ENCODE measurements at regions not wholly inside any gene's neighbourhood (a gene's known extent, or its start where the extent isn't known, plus 50 kb on each side); places are given as distances from the start of the nearest gene placed in this dataset.

GRCh38 chr5:21672911-21673310, 1180.2 kb downstream of the CDH12 start:
- Histone ChIP-seq H3K4me1 (ENCODE audit: insufficient read depth, low read length) (no peaks in the 10 kb centered on the region), H3K9ac (ENCODE audit: low read length) (no peak overlapping the region)

DNA sequence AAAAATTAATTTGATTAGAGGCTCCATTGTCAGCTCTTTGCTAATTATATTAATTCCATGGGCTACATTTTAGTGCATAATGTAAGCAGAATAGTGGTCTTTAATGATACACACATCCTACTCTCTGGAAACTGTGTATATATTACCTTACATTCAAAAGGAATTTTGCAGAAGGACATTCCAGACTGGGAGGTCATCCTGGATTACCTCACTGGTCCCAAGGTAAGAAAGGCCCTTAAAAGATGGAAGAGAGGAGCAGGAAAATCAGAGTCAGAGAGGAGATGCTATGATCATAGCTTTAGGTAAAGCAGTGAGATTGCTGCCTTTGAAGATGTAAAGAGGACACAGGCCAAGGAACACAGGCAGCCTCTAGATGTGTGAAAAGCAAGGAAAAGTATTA, 1180.8 kb downstream of the CDH12 start:
- no peaks in the 10 kb centered on the region for H3K9me3 ChIP-seq (ENCODE audit: low read length)
- no peak overlapping the region for H3K9ac ChIP-seq (ENCODE audit: low read length)
- no peaks in the 10 kb centered on the region for H3K27me3 ChIP-seq (ENCODE audit: control insufficient read depth in 1 of 2, insufficient read depth in 2 of 2, low read length in 2 of 2)
- no peaks in the 10 kb centered on the region for H3K4me1 ChIP-seq (ENCODE audit: insufficient read depth, low read length)
- H3K4me3 ChIP-seq (ENCODE audit: low read depth in 1 of 2, low read length in 2 of 2): no peak overlapping the region
- no peaks in the 10 kb centered on the region for H3K36me3 ChIP-seq (ENCODE audit: insufficient read depth, low read length)
- no peak overlapping the region for H3K27ac ChIP-seq (ENCODE audit: low read depth, low read length)

More at GRCh38 chr5:21672911-21673310, 1180.2 kb downstream of the CDH12 start:
- Histone ChIP-seq H3K36me3 (ENCODE audit: insufficient read depth, low read length) (no peaks in the 10 kb centered on the region), H3K27ac (ENCODE audit: low read depth, low read length) (no peak overlapping the region), H3K27me3 (ENCODE audit: control insufficient read depth in 1 of 2, insufficient read depth in 2 of 2, low read length in 2 of 2) (no peaks in the 10 kb centered on the region), H3K4me3 (ENCODE audit: low read depth in 1 of 2, low read length in 2 of 2) (no peak overlapping the region), H3K9me3 (ENCODE audit: low read length) (no peaks in the 10 kb centered on the region)

GRCh38 chr5:21665524-21665923, 1187.6 kb downstream of the CDH12 start:
- Histone ChIP-seq H3K4me1 (ENCODE audit: insufficient read depth, low read length) (no peaks in the 10 kb centered on the region), H3K4me3 (ENCODE audit: low read depth in 1 of 2, low read length in 2 of 2) (no peak overlapping the region), H3K9ac (ENCODE audit: low read length) (no peak overlapping the region)

DNA sequence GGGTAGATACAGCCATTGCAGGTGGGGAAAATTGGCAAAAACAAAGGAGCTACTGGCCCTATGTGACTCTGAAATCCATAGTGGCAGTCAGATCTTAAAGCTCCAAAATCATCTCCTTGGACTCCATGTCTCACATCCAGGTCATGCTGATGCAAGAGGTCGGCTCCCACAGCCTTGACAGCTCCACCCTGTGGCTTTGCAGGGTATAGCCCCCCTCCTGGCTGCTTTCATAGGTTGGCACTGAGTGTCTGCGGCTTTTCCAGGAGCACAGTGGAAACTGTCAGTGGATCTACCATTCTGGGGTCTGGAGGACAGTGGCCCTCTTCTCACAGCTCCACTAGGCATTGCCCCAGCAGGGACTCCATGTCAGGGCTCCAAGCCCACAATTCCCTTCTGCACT, 1190.1 kb downstream of the CDH12 start:
- Histone ChIP-seq H3K36me3 (ENCODE audit: insufficient read depth, low read length) (no peaks in the 10 kb centered on the region), H3K9me3 (ENCODE audit: low read length) (no peaks in the 10 kb centered on the region), H3K27me3 (ENCODE audit: control insufficient read depth in 1 of 2, insufficient read depth in 2 of 2, low read length in 2 of 2) (no peaks in the 10 kb centered on the region), H3K4me3 (ENCODE audit: low read depth in 1 of 2, low read length in 2 of 2) (no peak overlapping the region), H3K4me1 (ENCODE audit: insufficient read depth, low read length) (no peaks in the 10 kb centered on the region), H3K9ac (ENCODE audit: low read length) (no peak overlapping the region), H3K27ac (ENCODE audit: low read depth, low read length) (no peak overlapping the region)

More at GRCh38 chr5:21665524-21665923, 1187.6 kb downstream of the CDH12 start:
- no peaks in the 10 kb centered on the region for H3K27me3 ChIP-seq (ENCODE audit: control insufficient read depth in 1 of 2, insufficient read depth in 2 of 2, low read length in 2 of 2)
- H3K36me3 ChIP-seq (ENCODE audit: insufficient read depth, low read length): no peaks in the 10 kb centered on the region
- no peaks in the 10 kb centered on the region for H3K9me3 ChIP-seq (ENCODE audit: low read length)
- no peak overlapping the region for H3K27ac ChIP-seq (ENCODE audit: low read depth, low read length)

DNA sequence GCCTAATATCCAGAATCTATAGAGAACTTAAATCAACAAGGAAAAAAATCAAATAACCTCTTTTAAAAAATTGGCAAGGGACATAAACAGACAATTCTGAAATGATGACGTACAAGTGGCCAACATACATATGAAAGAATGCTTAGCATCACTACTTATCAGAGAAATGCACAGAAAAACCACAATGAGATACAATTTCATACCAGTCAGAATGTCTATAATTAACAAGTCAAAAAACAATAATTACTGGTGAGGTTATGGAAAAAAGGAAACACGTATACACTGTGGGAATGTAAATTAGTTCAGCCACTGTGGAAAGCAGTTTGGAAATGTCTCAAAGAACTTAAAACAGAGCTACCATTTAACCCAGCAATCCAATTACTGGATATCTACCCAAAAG, 1192.0 kb downstream of the CDH12 start:
- no peaks in the 10 kb centered on the region for H3K27me3 ChIP-seq (ENCODE audit: control insufficient read depth in 1 of 2, insufficient read depth in 2 of 2, low read length in 2 of 2)
- no peaks in the 10 kb centered on the region for H3K4me1 ChIP-seq (ENCODE audit: insufficient read depth, low read length)
- no peaks in the 10 kb centered on the region for H3K9me3 ChIP-seq (ENCODE audit: low read length)
- H3K4me3 ChIP-seq (ENCODE audit: low read depth in 1 of 2, low read length in 2 of 2): no peak overlapping the region
- H3K9ac ChIP-seq (ENCODE audit: low read length): no peak overlapping the region
- H3K27ac ChIP-seq (ENCODE audit: low read depth, low read length): no peak overlapping the region
- no peaks in the 10 kb centered on the region for H3K36me3 ChIP-seq (ENCODE audit: insufficient read depth, low read length)

DNA sequence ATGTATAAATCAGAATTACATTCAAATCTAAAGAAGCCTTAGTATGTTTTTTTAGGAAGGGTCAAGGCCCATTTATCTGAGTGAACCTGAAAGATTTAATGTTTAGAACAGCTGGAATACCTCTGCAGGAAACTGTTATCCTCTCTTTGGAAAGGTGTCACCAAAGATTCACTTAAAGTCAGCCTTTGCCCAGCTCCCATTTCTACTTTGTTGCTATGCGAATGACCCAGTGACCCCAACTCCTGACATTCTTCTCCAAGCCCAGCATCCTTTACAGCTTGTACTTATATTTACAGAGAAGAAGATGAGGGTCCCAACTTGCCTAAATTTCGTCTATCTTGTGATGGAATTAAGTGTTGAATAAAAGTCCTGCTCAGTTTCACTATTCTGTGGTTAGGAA, 1198.6 kb downstream of the CDH12 start:
- Histone ChIP-seq H3K9me3 (ENCODE audit: low read length) (no peaks in the 10 kb centered on the region), H3K27me3 (ENCODE audit: control insufficient read depth in 1 of 2, insufficient read depth in 2 of 2, low read length in 2 of 2) (no peaks in the 10 kb centered on the region), H3K9ac (ENCODE audit: low read length) (no peak overlapping the region), H3K27ac (ENCODE audit: low read depth, low read length) (no peak overlapping the region), H3K4me1 (ENCODE audit: insufficient read depth, low read length) (no peaks in the 10 kb centered on the region), H3K4me3 (ENCODE audit: low read depth in 1 of 2, low read length in 2 of 2) (no peak overlapping the region), H3K36me3 (ENCODE audit: insufficient read depth, low read length) (no peaks in the 10 kb centered on the region)

- H3K9ac ChIP-seq (ENCODE audit: low read length): no peak overlapping the region
- no peak overlapping the region for H3K27ac ChIP-seq (ENCODE audit: low read depth, low read length)
- no peaks in the 10 kb centered on the region for H3K9me3 ChIP-seq (ENCODE audit: low read length)
- H3K27me3 ChIP-seq (ENCODE audit: control insufficient read depth in 1 of 2, insufficient read depth in 2 of 2, low read length in 2 of 2): no peaks in the 10 kb centered on the region
- no peaks in the 10 kb centered on the region for H3K4me1 ChIP-seq (ENCODE audit: insufficient read depth, low read length)
- H3K4me3 ChIP-seq (ENCODE audit: low read depth in 1 of 2, low read length in 2 of 2): no peak overlapping the region
- H3K36me3 ChIP-seq (ENCODE audit: insufficient read depth, low read length): no peaks in the 10 kb centered on the region
Measured at GRCh38 chr5:21649969-21650368, 1203.2 kb downstream of the CDH12 start.

GRCh38 chr5:21646469-21646868, 1206.7 kb downstream of the CDH12 start:
- H3K4me3 ChIP-seq (ENCODE audit: low read depth in 1 of 2, low read length in 2 of 2): no peak overlapping the region
- H3K27ac ChIP-seq (ENCODE audit: low read depth, low read length): no peak overlapping the region
- H3K36me3 ChIP-seq (ENCODE audit: insufficient read depth, low read length): no peaks in the 10 kb centered on the region

GRCh38 chr5:21644032-21644431, 1209.1 kb downstream of the CDH12 start:
- Histone ChIP-seq H3K4me1 (ENCODE audit: insufficient read depth, low read length) (no peaks in the 10 kb centered on the region), H3K9ac (ENCODE audit: low read length) (no peak overlapping the region), H3K4me3 (ENCODE audit: low read depth in 1 of 2, low read length in 2 of 2) (no peak overlapping the region), H3K36me3 (ENCODE audit: insufficient read depth, low read length) (no peaks in the 10 kb centered on the region), H3K27me3 (ENCODE audit: control insufficient read depth in 1 of 2, insufficient read depth in 2 of 2, low read length in 2 of 2) (no peaks in the 10 kb centered on the region), H3K27ac (ENCODE audit: low read depth, low read length) (no peak overlapping the region), H3K9me3 (ENCODE audit: low read length) (no peaks in the 10 kb centered on the region)

More at GRCh38 chr5:21646469-21646868, 1206.7 kb downstream of the CDH12 start:
- Histone ChIP-seq H3K27me3 (ENCODE audit: control insufficient read depth in 1 of 2, insufficient read depth in 2 of 2, low read length in 2 of 2) (no peaks in the 10 kb centered on the region), H3K4me1 (ENCODE audit: insufficient read depth, low read length) (no peaks in the 10 kb centered on the region), H3K9me3 (ENCODE audit: low read length) (no peaks in the 10 kb centered on the region), H3K9ac (ENCODE audit: low read length) (no peak overlapping the region)

- Histone ChIP-seq H3K27me3 (ENCODE audit: control insufficient read depth in 1 of 2, insufficient read depth in 2 of 2, low read length in 2 of 2) (no peaks in the 10 kb centered on the region), H3K27ac (ENCODE audit: low read depth, low read length) (no peak overlapping the region)
Measured at GRCh38 chr5:21642312-21642711, 1210.8 kb downstream of the CDH12 start.

DNA sequence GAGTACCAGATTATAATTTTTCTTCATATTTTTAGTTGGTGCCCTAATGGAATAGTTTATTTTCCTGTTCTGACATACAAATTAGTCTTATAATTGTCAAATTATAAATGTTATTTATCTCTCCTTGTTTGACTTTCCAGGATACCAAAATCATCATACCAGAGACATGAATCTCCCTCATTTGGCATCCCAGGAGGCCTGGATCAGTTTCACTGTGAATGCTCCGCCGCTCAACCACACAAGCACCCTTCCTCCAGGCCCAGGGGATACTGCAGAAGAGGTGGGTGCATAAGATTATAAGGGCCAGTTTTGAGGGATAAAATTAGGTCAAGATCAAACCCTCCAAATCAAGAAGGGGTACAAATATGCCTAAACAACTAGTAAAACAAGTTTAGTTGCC, 1229.3 kb downstream of the CDH12 start:
- H3K4me3 ChIP-seq (ENCODE audit: low read depth in 1 of 2, low read length in 2 of 2): no peak overlapping the region
- H3K27ac ChIP-seq (ENCODE audit: low read depth, low read length): no peak overlapping the region
- no peaks in the 10 kb centered on the region for H3K36me3 ChIP-seq (ENCODE audit: insufficient read depth, low read length)
- no peaks in the 10 kb centered on the region for H3K9me3 ChIP-seq (ENCODE audit: low read length)
- no peaks in the 10 kb centered on the region for H3K4me1 ChIP-seq (ENCODE audit: insufficient read depth, low read length)
- no peak overlapping the region for H3K9ac ChIP-seq (ENCODE audit: low read length)
- no peaks in the 10 kb centered on the region for H3K27me3 ChIP-seq (ENCODE audit: control insufficient read depth in 1 of 2, insufficient read depth in 2 of 2, low read length in 2 of 2)

More at GRCh38 chr5:21642312-21642711, 1210.8 kb downstream of the CDH12 start:
- Histone ChIP-seq H3K4me3 (ENCODE audit: low read depth in 1 of 2, low read length in 2 of 2) (no peak overlapping the region), H3K36me3 (ENCODE audit: insufficient read depth, low read length) (no peaks in the 10 kb centered on the region), H3K4me1 (ENCODE audit: insufficient read depth, low read length) (no peaks in the 10 kb centered on the region), H3K9me3 (ENCODE audit: low read length) (no peaks in the 10 kb centered on the region), H3K9ac (ENCODE audit: low read length) (no peak overlapping the region)

DNA sequence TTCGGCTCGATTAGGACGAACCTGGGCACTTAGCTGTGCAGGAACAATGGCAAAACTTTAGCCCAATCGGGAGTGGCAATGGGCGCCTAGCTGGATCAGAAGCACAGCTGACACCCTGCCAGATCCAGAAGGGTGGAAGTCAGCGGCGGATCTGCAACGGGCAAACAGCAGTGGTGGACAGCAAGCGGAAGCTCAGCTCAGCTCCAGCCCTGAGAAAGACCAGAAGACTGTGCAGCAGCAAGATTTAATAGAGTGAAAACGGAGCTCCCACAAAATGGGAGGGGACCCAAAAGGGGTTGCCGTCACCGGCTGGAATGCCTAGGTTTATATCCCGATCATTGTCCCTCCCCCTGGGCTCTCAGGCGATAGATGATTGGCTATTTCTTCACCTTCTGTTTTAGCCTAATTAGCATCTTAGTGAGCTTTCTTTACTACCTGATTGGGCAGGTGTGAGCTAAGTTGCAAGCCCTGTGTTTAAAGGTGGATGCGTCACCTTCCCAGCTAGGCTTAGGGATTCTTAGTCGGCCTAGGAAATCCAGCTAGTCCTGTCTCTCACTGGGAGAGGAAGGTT, 1237.9 kb downstream of the CDH12 start:
- no peak overlapping the region for H3K27ac ChIP-seq (ENCODE audit: low read depth, low read length)
- H3K9ac ChIP-seq (ENCODE audit: low read length): no peak overlapping the region
- H3K9me3 ChIP-seq (ENCODE audit: low read length): no peaks in the 10 kb centered on the region
- no peaks in the 10 kb centered on the region for H3K4me1 ChIP-seq (ENCODE audit: insufficient read depth, low read length)
- no peak overlapping the region for H3K4me3 ChIP-seq (ENCODE audit: low read depth in 1 of 2, low read length in 2 of 2)
- no peaks in the 10 kb centered on the region for H3K27me3 ChIP-seq (ENCODE audit: control insufficient read depth in 1 of 2, insufficient read depth in 2 of 2, low read length in 2 of 2)
- no peaks in the 10 kb centered on the region for H3K36me3 ChIP-seq (ENCODE audit: insufficient read depth, low read length)
